Endothelial cell of umbilical vein (primary cell): ENCODE measurements at regions not wholly inside any gene's neighbourhood (a gene's known extent, or its start where the extent isn't known, plus 50 kb on each side); places are given as distances from the start of the nearest gene placed in this dataset.

Source experiments
- BruUV-seq: library from RNA; stranded (reverse); fragments of 400-500 nt; replicated peaks from 2 replicates; lab custom pipeline; 2021; lab: Mats Ljungman, UMichigan
- CTCF ChIA-PET: fragments of 300-600, 350-600 bp; sonication (Branson Sonifier 250); formaldehyde crosslinking; loops from one replicate; lab custom pipeline; 2021; ENCODE audit warnings: antibody characterized with exemption, inconsistent platforms; lab: Charles Lee
- POLR2A ChIA-PET: fragments of 300-600, 350-600 bp; sonication (Branson Sonifier 250); formaldehyde crosslinking; loops from one replicate; lab custom pipeline; 2021; ENCODE audit warnings: antibody characterized with exemption, inconsistent platforms; lab: Charles Lee
- DNase-seq: peaks from one replicate; pipeline ENCODE4 v3.0.0-alpha.2; 2011; ENCODE audit warnings: low read depth, low spot score
- FAIRE-seq: peaks from 2 replicates; lab custom pipeline; 2011; peaks lifted over from hg19 to GRCh38; lab: Jason Lieb, UNC
- H2AFZ ChIP-seq: 2 replicates; pipeline ENCODE4 v1.6.0; 2012; ENCODE audit warnings: low read depth, low read length, control low read depth, inconsistent platforms
- H3K27ac ChIP-seq: 2 replicates; pipeline ENCODE4 v1.5.1; 2011; ENCODE audit warnings: low read depth, mild to moderate bottlenecking, control low read depth, low read length, moderate library complexity; ENCODE audit not compliant: insufficient read depth
- H3K27me3 ChIP-seq, 2 experiments: 2 replicates each; pipeline versions ENCODE4 v1.6.0 to v1.6.1; 2011; ENCODE audit warnings: low read length in 2 of 2, mixed read lengths in 1 of 2; ENCODE audit not compliant: control insufficient read depth in 2 of 2, insufficient read depth in 2 of 2
- H3K36me3 ChIP-seq, 2 experiments: 2 replicates in 1 of 2; 3 replicates in 1 of 2; pipeline ENCODE4 v1.5.1; 2011; ENCODE audit warnings: low read length in 2 of 2, mild to moderate bottlenecking in 1 of 2, moderate library complexity in 1 of 2; ENCODE audit not compliant: control insufficient read depth in 2 of 2, insufficient read depth in 2 of 2; ENCODE audit errors: extremely low read depth in 1 of 2
- H3K4me1 ChIP-seq: 3 replicates; pipeline ENCODE4 v1.5.1; 2011; ENCODE audit warnings: mild to moderate bottlenecking, low read length; ENCODE audit not compliant: control insufficient read depth, insufficient read depth; ENCODE audit errors: extremely low read depth
- H3K4me2 ChIP-seq: 2 replicates; pipeline ENCODE4 v1.6.1; 2011; ENCODE audit warnings: low read length, control low read depth, mixed read lengths; ENCODE audit not compliant: insufficient read depth
- H3K4me3 ChIP-seq, 3 experiments: fragments of 200-600 bp in 1 of 3; sonication (generic), shearing (Covaris generic) in 1 of 3; replicated peaks in 1 of 3; 2 replicates each; pipeline ENCODE4 v1.5.1; 2011 to 2016; ENCODE audit warnings: control low read depth in 3 of 3, low read length in 3 of 3, mild to moderate bottlenecking in 2 of 3, inconsistent platforms in 1 of 3, low read depth in 1 of 3, moderate library complexity in 1 of 3; ENCODE audit not compliant: insufficient read depth in 1 of 3
- H3K79me2 ChIP-seq: 2 replicates; pipeline ENCODE4 v1.6.0; 2012; ENCODE audit warnings: low read length, inconsistent platforms; ENCODE audit not compliant: control insufficient read depth, insufficient read depth
- H3K9ac ChIP-seq: replicated peaks from 2 replicates; pipeline ENCODE3; 2011; ENCODE audit warnings: low read length, control low read depth; ENCODE audit not compliant: insufficient read depth; ENCODE audit errors: extremely low read depth
- H3K9me1 ChIP-seq: replicated peaks from 3 replicates; pipeline ENCODE4 v1.6.0; 2011; ENCODE audit warnings: mild to moderate bottlenecking, low read length; ENCODE audit not compliant: control insufficient read depth, insufficient read depth; ENCODE audit errors: extremely low read depth
- H3K9me3 ChIP-seq: replicated peaks from 2 replicates; pipeline ENCODE4 v1.5.1; 2012; ENCODE audit warnings: low read length, inconsistent platforms; ENCODE audit not compliant: control insufficient read depth, insufficient read depth
- H4K20me1 ChIP-seq: replicated peaks from 2 replicates; pipeline ENCODE3; 2011; ENCODE audit warnings: mild to moderate bottlenecking, low read length; ENCODE audit not compliant: control insufficient read depth, insufficient read depth; ENCODE audit errors: extremely low read depth
- EZH2 ChIP-seq: IDR thresholded peaks from 2 replicates; pipeline ENCODE4 v1.6.1; 2012; ENCODE audit warnings: borderline replicate concordance, low read depth, mild to moderate bottlenecking, moderate library complexity, low read length, inconsistent platforms; ENCODE audit not compliant: severe bottlenecking
- FOS ChIP-seq: IDR thresholded peaks from 2 replicates; pipeline ENCODE4 v1.6.1; 2011; ENCODE audit warnings: mild to moderate bottlenecking, low read length, moderate library complexity, borderline replicate concordance; ENCODE audit not compliant: insufficient read depth
- GATA2 ChIP-seq: IDR thresholded peaks from 2 replicates; pipeline ENCODE4 v1.7.0; 2011; ENCODE audit warnings: low read depth, mild to moderate bottlenecking, moderate library complexity, mixed read lengths, low read length; ENCODE audit not compliant: insufficient read length, insufficient read depth
- JUN ChIP-seq: IDR thresholded peaks from 2 replicates; pipeline ENCODE4 v1.6.1; 2011; ENCODE audit warnings: borderline replicate concordance, low read depth; ENCODE audit not compliant: insufficient read length, insufficient read depth
- MYC ChIP-seq: IDR thresholded peaks from one replicate; pipeline ENCODE4 v1.6.1; 2011; ENCODE audit warnings: mild to moderate bottlenecking, low read depth, low read length
- POLR2A ChIP-seq: IDR thresholded peaks from 2 replicates; pipeline ENCODE4 v1.6.1; 2012; ENCODE audit warnings: low read depth, mild to moderate bottlenecking, control low read depth, low read length
- POLR2AphosphoS5 ChIP-seq: IDR thresholded peaks from 2 replicates; pipeline ENCODE4 v1.6.1; 2012; ENCODE audit warnings: low read depth, mild to moderate bottlenecking, control low read depth, low read length, moderate library complexity; ENCODE audit not compliant: insufficient read depth
- dilution Hi-C: fragments of 300-500 bp; cut with MboI; formaldehyde crosslinking; loops from one replicate; pipeline ENCODE4 v1.15.0; 2019; ENCODE audit warnings: low sequenced_read_pairs; ENCODE audit not compliant: extremely low pct_ligation_motif_present
- intact Hi-C: fragments of 100-400 bp; cut with micrococcal nuclease; formaldehyde crosslinking; loops from one replicate; pipeline ENCODE4 v1.10.0; 2022
- TF ChIP-seq, protein P1 (sequence below), 2 donors: IDR thresholded peaks; 1 replicate in 1 of 2; 2 replicates in 1 of 2; pipeline ENCODE4 v1.5.1; 2011; ENCODE audit warnings: low read length in 2 of 2, mild to moderate bottlenecking in 2 of 2, moderate library complexity in 2 of 2, control low read depth in 1 of 2, inconsistent platforms in 1 of 2, low read depth in 1 of 2; ENCODE audit not compliant: insufficient read depth in 1 of 2; ENCODE audit errors: extremely low read depth in 1 of 2
- TF ChIP-seq, protein P2 (sequence below): IDR thresholded peaks from 2 replicates; pipeline ENCODE4 v1.6.1; 2011; ENCODE audit not compliant: insufficient read depth, insufficient read length

DNA sequence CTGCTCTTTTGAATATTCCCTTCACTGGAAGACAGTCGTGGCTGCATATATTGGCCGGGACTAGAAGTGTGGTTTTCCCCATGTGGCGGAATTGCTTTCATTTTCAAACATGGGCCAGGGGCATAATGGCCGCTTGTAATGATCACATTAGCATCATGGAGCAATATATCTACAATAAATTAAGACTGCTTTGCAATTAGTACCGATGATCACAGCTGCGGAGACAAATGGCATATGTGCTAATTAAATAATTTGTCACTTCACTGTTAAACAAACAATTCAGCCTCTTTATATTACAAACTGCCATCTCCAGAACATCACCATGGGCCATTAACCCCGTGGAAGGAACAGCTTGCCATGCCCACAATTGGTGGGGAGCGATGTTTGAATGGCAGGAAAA lies 68.2 kb upstream of the OLIG2 start:
- H3K27ac ChIP-seq, result no peak overlapping the region
- POLR2A ChIA-PET, result no interaction called here
- FAIRE-seq, result no peak
- dilution Hi-C loops, result no loop called here
- H3K36me3 ChIP-seq, result no peaks in the 10 kb centered on the region
- H2AFZ ChIP-seq, result no peak overlapping the region
- no peaks in the 10 kb centered on the region for H3K9me1 ChIP-seq
- TF ChIP-seq, protein P1, sequence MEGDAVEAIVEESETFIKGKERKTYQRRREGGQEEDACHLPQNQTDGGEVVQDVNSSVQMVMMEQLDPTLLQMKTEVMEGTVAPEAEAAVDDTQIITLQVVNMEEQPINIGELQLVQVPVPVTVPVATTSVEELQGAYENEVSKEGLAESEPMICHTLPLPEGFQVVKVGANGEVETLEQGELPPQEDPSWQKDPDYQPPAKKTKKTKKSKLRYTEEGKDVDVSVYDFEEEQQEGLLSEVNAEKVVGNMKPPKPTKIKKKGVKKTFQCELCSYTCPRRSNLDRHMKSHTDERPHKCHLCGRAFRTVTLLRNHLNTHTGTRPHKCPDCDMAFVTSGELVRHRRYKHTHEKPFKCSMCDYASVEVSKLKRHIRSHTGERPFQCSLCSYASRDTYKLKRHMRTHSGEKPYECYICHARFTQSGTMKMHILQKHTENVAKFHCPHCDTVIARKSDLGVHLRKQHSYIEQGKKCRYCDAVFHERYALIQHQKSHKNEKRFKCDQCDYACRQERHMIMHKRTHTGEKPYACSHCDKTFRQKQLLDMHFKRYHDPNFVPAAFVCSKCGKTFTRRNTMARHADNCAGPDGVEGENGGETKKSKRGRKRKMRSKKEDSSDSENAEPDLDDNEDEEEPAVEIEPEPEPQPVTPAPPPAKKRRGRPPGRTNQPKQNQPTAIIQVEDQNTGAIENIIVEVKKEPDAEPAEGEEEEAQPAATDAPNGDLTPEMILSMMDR (IDR thresholded peaks at IDR 0.05; ENCODE audit: extremely low read depth in 1 of 2, insufficient read depth in 1 of 2, low read depth in 1 of 2, low read length in 2 of 2), result no peak
- TF ChIP-seq GATA2, result no peak
- no peak for TF ChIP-seq MYC
- TF ChIP-seq POLR2A, result no peak
- TF ChIP-seq, protein P2, sequence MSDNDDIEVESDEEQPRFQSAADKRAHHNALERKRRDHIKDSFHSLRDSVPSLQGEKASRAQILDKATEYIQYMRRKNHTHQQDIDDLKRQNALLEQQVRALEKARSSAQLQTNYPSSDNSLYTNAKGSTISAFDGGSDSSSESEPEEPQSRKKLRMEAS, result no peak
- TF ChIP-seq FOS, result no peak
- TF ChIP-seq EZH2, result no peak
- no peak for TF ChIP-seq POLR2AphosphoS5
- no peak for TF ChIP-seq JUN
- H3K9me3 ChIP-seq, result no peaks in the 10 kb centered on the region
- CTCF ChIA-PET, result interaction anchor here (2.2 kb wide), 1 partner anchor 17 kb away, joined by 11 read pairs; no protein-coding TSS in a partner anchor
- H3K9ac ChIP-seq, result no peak overlapping the region
- no peak overlapping the region for H3K4me2 ChIP-seq
- H3K79me2 ChIP-seq, result no peaks in the 10 kb centered on the region
- no peak for DNase-seq
- BruUV-seq, result no TSS peak
- no peaks in the 10 kb centered on the region for H3K4me1 ChIP-seq
- peaks cover 37 to 38% of the 10 kb centered on the region in 2 experiments for H3K27me3 ChIP-seq
- intact Hi-C loops, result no loop called here
- no peak overlapping the region for H3K4me3 ChIP-seq
- no peaks in the 10 kb centered on the region for H4K20me1 ChIP-seq
